ENCODE measurements at regions not wholly inside any gene's neighbourhood (a gene's known extent, or its start where the extent isn't known, plus 50 kb on each side); places are given as distances from the start of the nearest gene placed in this dataset.

GRCh38 chr3:151971814-151972579 lies 98.6 kb downstream of the SUCNR1 start:
- Histone ChIP-seq H3K36me3 (no peaks in the 10 kb centered on the region), H3K4me3 (ENCODE audit: low read depth, low read length) (no peak overlapping the region), H3K4me1 (no peaks in the 10 kb centered on the region; the same call in 1 of the 2 replicates), H3K9me3 (no peaks in the 10 kb centered on the region), H3K27me3 (no peaks in the 10 kb centered on the region)
- no peak for DNase-seq
- TF ChIP-seq, protein P1, sequence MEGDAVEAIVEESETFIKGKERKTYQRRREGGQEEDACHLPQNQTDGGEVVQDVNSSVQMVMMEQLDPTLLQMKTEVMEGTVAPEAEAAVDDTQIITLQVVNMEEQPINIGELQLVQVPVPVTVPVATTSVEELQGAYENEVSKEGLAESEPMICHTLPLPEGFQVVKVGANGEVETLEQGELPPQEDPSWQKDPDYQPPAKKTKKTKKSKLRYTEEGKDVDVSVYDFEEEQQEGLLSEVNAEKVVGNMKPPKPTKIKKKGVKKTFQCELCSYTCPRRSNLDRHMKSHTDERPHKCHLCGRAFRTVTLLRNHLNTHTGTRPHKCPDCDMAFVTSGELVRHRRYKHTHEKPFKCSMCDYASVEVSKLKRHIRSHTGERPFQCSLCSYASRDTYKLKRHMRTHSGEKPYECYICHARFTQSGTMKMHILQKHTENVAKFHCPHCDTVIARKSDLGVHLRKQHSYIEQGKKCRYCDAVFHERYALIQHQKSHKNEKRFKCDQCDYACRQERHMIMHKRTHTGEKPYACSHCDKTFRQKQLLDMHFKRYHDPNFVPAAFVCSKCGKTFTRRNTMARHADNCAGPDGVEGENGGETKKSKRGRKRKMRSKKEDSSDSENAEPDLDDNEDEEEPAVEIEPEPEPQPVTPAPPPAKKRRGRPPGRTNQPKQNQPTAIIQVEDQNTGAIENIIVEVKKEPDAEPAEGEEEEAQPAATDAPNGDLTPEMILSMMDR (IDR thresholded peaks at IDR 0.05; ENCODE audit: low read depth, low read length) = no peak

DNA sequence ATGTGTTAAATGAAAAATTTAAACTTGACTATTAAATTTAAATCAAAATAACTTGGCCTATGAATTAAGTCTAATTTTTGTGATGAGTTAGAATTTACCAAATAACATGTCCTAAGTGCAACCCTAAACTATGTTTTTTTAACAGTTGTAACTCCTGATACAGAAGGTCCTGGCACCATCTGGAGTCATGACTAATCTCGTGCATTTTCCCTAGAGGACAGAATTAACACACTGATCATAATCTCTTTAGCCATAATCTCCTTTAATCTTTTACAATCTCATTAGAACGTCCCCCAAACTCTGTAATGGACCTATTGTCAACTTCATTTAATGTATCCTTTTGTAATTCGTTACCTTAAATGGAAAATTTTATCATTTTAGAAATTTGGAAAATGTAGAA lies 100.6 kb downstream of the SUCNR1 start:
- H3K9me3 ChIP-seq = no peaks in the 10 kb centered on the region
- H3K27me3 ChIP-seq = no peaks in the 10 kb centered on the region
- no peak overlapping the region for H3K4me3 ChIP-seq (ENCODE audit: low read depth, low read length)
- no peaks in the 10 kb centered on the region; the same call in 1 of the 2 replicates for H3K4me1 ChIP-seq
- no peaks in the 10 kb centered on the region for H3K36me3 ChIP-seq
- DNase-seq = no peak
- TF ChIP-seq, protein P1 (IDR thresholded peaks at IDR 0.05; ENCODE audit: low read depth, low read length) = no peak

- Histone ChIP-seq H3K36me3 (no peaks in the 10 kb centered on the region), H3K4me3 (ENCODE audit: low read depth, low read length) (no peak overlapping the region), H3K27me3 (no peaks in the 10 kb centered on the region), H3K9me3 (no peaks in the 10 kb centered on the region), H3K4me1 (no peaks in the 10 kb centered on the region; the same call in 1 of the 2 replicates)
- no peak for DNase-seq
- TF ChIP-seq, protein P1 (IDR thresholded peaks at IDR 0.05; ENCODE audit: low read depth, low read length) = no peak
Observed at GRCh38 chr3:151976211-151977050, 103.0 kb downstream of the SUCNR1 start.

DNA sequence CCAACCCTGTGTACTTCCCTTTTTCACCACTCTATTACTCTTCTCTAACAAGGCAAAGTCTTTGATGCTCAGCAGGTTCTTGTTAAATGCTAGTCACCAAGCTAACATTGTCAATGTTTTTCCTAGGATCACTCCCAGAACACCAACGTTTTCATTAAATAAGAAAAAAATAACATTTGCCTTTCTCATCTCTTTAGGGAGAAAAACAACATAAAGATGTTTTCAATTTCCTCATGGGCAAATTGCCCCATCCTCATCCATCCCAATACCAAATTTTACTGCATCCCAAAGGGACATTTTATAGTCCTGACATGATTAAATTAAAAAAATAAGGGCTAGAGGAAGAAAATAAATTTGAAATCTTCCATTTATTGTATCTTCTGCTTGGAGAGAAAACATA lies 106.5 kb downstream of the SUCNR1 start:
- H3K27me3 ChIP-seq = no peaks in the 10 kb centered on the region
- no peak overlapping the region for H3K4me3 ChIP-seq (ENCODE audit: low read depth, low read length)
- H3K4me1 ChIP-seq = no peaks in the 10 kb centered on the region
- no peaks in the 10 kb centered on the region for H3K9me3 ChIP-seq
- TF ChIP-seq, protein P1 (IDR thresholded peaks at IDR 0.05; ENCODE audit: low read depth, low read length) = no peak
- DNase-seq = no peak
- H3K36me3 ChIP-seq = no peaks in the 10 kb centered on the region

- DNase-seq = no peak
- TF ChIP-seq, protein P1 (IDR thresholded peaks at IDR 0.05; ENCODE audit: low read depth, low read length) = no peak
- Histone ChIP-seq H3K27me3 (no peaks in the 10 kb centered on the region), H3K9me3 (no peaks in the 10 kb centered on the region), H3K4me1 (no peaks in the 10 kb centered on the region), H3K36me3 (no peaks in the 10 kb centered on the region), H3K4me3 (ENCODE audit: low read depth, low read length) (no peak overlapping the region)
Observed at GRCh38 chr3:151983538-151983937, 110.1 kb downstream of the SUCNR1 start.
